ENCODE measurements at regions not wholly inside any gene's neighbourhood (a gene's known extent, or its start where the extent isn't known, plus 50 kb on each side); places are given as distances from the start of the nearest gene placed in this dataset.

DNA sequence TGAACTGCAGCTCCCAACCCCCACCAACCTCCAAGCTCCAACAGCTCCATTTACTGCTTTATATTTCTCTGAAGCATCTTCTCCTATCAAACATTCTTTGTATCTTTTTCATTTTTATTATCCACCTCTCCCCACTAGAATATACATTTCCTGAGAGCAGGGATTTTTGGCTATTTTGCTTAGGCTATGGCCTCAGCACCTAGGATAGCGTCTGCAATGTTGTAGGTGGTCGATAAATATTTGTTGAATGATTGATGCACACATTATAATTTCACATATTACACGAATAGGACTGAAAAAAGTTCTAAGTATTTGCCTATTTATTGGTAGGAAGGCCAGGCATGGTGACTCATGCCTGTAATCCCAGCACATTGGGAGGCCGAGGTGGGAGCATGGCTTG is 658.7 kb upstream of the DIPK2B start:
- TF ChIP-seq CTCF (IDR thresholded peaks at IDR 0.05), result no peak
- no peak for DNase-seq
- no peaks in the 10 kb centered on the region for H3K27me3 ChIP-seq
- ATAC-seq, result no peak
- no peaks in the 10 kb centered on the region for H3K9me3 ChIP-seq
- H3K27ac ChIP-seq, result no peak overlapping the region
- no peaks in the 10 kb centered on the region for H3K4me1 ChIP-seq
- no peaks in the 10 kb centered on the region for H3K36me3 ChIP-seq
- H3K4me3 ChIP-seq, result no peak overlapping the region
- intact Hi-C loops (cut with DNase I), result no loop called here

DNA sequence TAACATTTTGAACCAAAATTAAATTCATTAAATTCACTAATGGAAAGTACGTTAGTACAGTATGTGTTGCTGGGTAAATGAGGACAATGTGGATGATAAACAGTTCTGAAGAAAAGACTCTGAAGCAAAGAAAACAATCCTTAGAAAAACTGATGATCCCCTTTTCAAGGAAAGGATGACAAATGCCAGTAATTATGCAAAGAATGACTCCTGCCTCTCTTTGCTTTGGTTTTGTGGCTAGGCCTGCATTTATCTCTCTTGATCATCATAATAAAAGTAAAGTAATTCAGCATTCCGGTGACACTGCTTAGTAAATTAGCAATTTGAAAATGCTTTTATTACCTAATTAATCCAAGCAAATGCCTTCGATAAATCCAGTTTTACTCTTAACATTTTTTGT is 652.2 kb upstream of the DIPK2B start:
- TF ChIP-seq CTCF (IDR thresholded peaks at IDR 0.05), result no peak
- intact Hi-C loops (cut with DNase I), result no loop called here
- ATAC-seq, result no peak
- Histone ChIP-seq H3K4me3 (no peak overlapping the region), H3K27me3 (no peaks in the 10 kb centered on the region), H3K36me3 (no peaks in the 10 kb centered on the region), H3K4me1 (no peaks in the 10 kb centered on the region), H3K27ac (no peak overlapping the region), H3K9me3 (no peaks in the 10 kb centered on the region)
- DNase-seq, result no peak

DNA sequence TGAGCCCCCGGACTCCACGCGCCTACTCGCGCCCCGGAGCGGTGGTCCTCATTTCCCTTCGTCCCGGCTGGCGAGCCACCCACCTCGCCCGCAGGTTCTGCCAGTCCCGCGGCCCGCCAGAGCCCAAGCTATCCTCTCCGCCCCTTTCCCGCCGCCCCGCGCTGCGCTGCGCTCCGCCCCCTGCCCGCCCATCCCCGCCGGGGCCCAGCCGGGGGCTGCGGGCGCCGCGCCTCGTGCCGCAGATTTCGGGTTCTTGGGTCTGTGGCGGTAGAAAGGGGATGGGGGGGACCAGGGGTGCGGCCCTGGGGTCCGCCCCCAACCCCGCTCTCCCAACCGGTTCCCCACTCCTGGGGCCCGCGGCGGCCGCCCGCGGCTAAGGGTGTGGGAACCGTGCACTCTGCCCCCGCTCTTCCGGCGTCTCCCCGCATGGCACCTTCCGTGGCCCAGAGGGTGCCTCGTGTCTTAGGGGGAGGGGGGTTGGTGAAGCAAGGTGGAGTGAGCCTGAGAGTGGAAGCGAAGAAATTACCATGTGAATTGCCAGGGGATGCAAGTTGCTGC is 650.8 kb upstream of the DIPK2B start:
- Histone ChIP-seq H3K27ac (no peak overlapping the region), H3K4me3 (peak overlapping the region; percentile 60), H3K4me1 (no peaks in the 10 kb centered on the region), H3K9me3 (no peaks in the 10 kb centered on the region), H3K27me3 (no peaks in the 10 kb centered on the region), H3K36me3 (no peaks in the 10 kb centered on the region)
- peak; percentile 88 for ATAC-seq
- intact Hi-C loops (cut with DNase I), result no loop called here
- peak; percentile 71 for DNase-seq
- TF ChIP-seq CTCF (IDR thresholded peaks at IDR 0.05), result no peak

DNA sequence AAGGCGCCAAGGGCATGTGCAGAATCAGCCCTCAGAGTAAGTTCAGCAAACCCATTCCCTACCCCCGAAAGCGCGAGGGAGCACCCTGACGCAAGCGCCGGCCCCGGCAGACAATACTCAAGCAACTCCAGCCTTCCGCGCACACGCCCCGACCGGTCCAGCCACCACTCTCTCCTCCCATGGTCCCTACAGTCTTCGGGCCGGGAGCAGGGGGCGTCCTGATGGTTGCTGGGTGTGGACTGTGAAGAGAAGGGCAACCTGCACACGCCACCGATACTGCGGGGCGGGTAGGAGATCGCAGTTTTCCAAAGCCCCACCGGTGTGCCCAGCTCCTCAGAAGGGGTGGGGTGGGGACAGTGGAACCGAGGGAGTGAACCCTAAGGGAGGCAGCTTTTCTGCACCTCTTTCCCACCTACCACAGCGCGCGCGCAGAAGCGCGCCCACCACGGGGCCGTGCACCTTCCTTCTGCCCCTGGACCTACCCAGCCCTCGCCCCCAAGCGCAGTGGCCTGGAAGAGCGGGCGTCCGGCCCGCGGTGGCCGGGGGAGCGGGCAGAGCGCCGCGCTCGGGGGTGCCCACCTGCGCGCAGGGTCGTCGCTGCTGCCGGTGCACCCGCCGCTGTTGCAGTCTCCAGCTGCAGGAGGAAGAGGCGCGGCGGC is 650.2 kb upstream of the DIPK2B start:
- DNase-seq (peak; percentile 66), ATAC-seq (peak; percentile 76)
- Histone ChIP-seq H3K9me3 (no peaks in the 10 kb centered on the region), H3K36me3 (no peaks in the 10 kb centered on the region), H3K4me3 (peak overlapping the region; percentile 60), H3K27ac (peak overlapping the region; percentile 30), H3K4me1 (no peaks in the 10 kb centered on the region), H3K27me3 (no peaks in the 10 kb centered on the region)
- TF ChIP-seq CTCF (IDR thresholded peaks at IDR 0.05), result no peak
- intact Hi-C loops (cut with DNase I), result no loop called here

- peak overlapping the region; percentile 30 for H3K27ac ChIP-seq
- DNase-seq (no peak), ATAC-seq (peak; percentile 46)
- H3K4me1 ChIP-seq, result no peaks in the 10 kb centered on the region
- no peaks in the 10 kb centered on the region for H3K36me3 ChIP-seq
- peak overlapping the region; percentile 60 for H3K4me3 ChIP-seq
- no peaks in the 10 kb centered on the region for H3K9me3 ChIP-seq
- intact Hi-C loops (cut with DNase I), result no loop called here
- H3K27me3 ChIP-seq, result no peaks in the 10 kb centered on the region
- no peak for TF ChIP-seq CTCF (IDR thresholded peaks at IDR 0.05)
These were observed 649.6 kb upstream of the DIPK2B start for GRCh38 chrX:45850197-45850774.

Data from upper lobe of right lung (tissue), 1 donor.